Activated CD8-positive, alpha-beta memory T cell treated with anti-CD3 and anti-CD28 coated beads, Interleukin-2, amount 10 ng/mL, durations not matched to agents 7 days and 5 days (primary cell): ENCODE measurements at regions not wholly inside any gene's neighbourhood (a gene's known extent, or its start where the extent isn't known, plus 50 kb on each side); places are given as distances from the start of the nearest gene placed in this dataset.

ENCODE experiments used
- ATAC-seq: fragments of 150-1000 bp; cut with Tn5 transposase; one replicate; pipeline ENCODE4 v1.10.0; 2021; ENCODE audit warnings: moderate library complexity
- CTCF ChIA-PET: fragments of 350-600 bp; sonication (Branson Sonifier 250); formaldehyde crosslinking; loops from one replicate; lab custom pipeline; 2021; ENCODE audit warnings: antibody characterized with exemption; lab: Charles Lee
- DNase-seq: peaks from one replicate; pipeline ENCODE4 v3.0.0-alpha.2; 2020
- H3K27ac Mint-ChIP-seq: one replicate; pipeline ENCODE4 v1.8.0; 2021; ENCODE audit warnings: mild to moderate bottlenecking, mixed read lengths
- H3K27me3 Mint-ChIP-seq: one replicate; pipeline ENCODE4 v1.8.0; 2021; ENCODE audit warnings: mixed read lengths
- H3K36me3 Mint-ChIP-seq: one replicate; pipeline ENCODE4 v1.8.0; 2021; ENCODE audit warnings: mild to moderate bottlenecking, mixed read lengths
- H3K4me1 Mint-ChIP-seq: one replicate; pipeline ENCODE4 v1.8.0; 2021; ENCODE audit warnings: mixed read lengths
- H3K4me3 Mint-ChIP-seq: one replicate; pipeline ENCODE4 v1.8.0; 2021; ENCODE audit warnings: mild to moderate bottlenecking, moderate library complexity, mixed read lengths
- H3K9me3 Mint-ChIP-seq: one replicate; pipeline ENCODE4 v1.8.0; 2022; ENCODE audit warnings: low read depth, mixed read lengths

DNA sequence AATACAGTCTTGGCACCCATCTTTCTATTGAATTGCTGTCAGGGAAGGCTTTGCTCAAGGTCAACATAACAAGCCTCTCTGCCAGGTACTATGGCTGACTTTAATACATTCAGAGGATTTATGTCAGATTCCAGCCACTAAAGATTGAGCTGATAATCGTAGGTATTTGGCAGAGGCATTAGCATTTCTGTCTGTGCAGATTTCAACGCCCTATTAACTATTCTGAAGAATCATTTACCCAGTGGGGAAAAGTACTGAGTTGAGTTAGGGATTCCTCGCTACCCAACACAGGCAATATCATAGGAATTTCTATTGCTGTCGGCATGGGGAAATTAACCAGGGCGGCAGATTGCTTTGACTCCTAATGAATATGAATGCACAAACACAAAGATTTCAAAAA, 233.7 kb upstream of the SPTLC3 start:
- no peak for DNase-seq
- Mint-ChIP-seq H3K36me3 (no peaks in the 10 kb centered on the region), H3K4me3 (no peak overlapping the region)

DNA sequence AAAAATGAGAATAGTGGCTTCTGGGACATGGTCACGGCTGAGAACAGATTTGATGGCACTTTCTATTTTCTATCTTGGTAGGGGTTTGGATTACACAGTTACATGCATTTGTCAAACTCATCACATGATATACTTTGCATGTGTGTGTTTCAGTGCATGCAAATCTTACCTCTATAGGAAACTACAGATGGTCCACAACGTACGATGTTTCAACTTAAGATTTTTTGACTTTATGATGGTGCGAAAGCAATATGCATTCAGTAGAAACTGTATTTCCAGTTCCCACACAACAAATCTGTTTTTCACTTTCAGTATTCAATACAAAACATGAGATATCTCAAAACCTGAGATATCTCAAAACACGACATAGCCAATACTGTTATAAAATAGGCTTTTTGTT, 231.8 kb upstream of the SPTLC3 start:
- Mint-ChIP-seq H3K27ac (no peak overlapping the region), H3K4me3 (no peak overlapping the region), H3K4me1 (no peaks in the 10 kb centered on the region), H3K9me3 (peaks cover 2% of the 10 kb centered on the region), H3K27me3 (no peaks in the 10 kb centered on the region), H3K36me3 (no peaks in the 10 kb centered on the region)
- DNase-seq (no peak), ATAC-seq (no peak)
- CTCF ChIA-PET = no interaction called here

More for the DNA sequence above, 233.7 kb upstream of the SPTLC3 start:
- H3K9me3 Mint-ChIP-seq = peaks cover 4% of the 10 kb centered on the region
- no peak for ATAC-seq
- H3K27ac Mint-ChIP-seq = no peak overlapping the region
- CTCF ChIA-PET = no interaction called here
- H3K4me1 Mint-ChIP-seq = no peaks in the 10 kb centered on the region
- no peaks in the 10 kb centered on the region for H3K27me3 Mint-ChIP-seq

- no peak for DNase-seq
- CTCF ChIA-PET = no interaction called here
- H3K36me3 Mint-ChIP-seq = no peaks in the 10 kb centered on the region
- no peaks in the 10 kb centered on the region for H3K27me3 Mint-ChIP-seq
- H3K9me3 Mint-ChIP-seq = peaks cover 7% of the 10 kb centered on the region
- H3K4me3 Mint-ChIP-seq = no peak overlapping the region
- no peak overlapping the region for H3K27ac Mint-ChIP-seq
- no peaks in the 10 kb centered on the region for H3K4me1 Mint-ChIP-seq
- ATAC-seq = no peak
Observed at GRCh38 chr20:12786276-12786675, 222.5 kb upstream of the SPTLC3 start.

DNA sequence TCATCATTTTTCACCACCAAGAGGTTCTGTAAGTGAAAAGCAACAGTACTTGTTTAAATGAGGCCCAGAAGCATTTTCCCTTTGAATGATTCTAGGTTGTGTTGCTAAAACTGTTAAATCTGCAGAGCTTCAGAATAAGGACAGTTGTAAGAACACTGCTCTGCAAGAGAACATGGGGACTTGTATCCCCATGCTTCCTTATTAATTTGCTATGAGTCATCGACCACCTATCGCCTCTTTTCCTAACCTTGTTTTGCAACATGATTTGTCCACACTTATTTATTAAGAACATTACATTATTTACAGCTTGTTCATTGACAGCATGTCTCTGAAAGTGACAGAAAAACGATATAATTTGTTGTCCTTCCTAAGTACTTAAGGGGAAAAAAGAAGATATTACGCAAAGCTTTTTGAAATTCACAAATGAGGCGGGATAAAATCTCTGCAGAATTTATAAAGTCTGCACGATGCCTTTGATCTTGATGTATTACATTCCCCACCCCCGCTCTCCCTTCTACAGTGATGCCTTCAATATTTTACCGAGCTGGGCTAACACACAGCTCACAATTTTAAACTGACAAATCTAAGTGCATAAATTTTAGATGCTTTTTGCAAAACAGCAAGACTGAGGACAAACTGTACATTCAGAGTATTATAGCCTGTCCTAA, 220.0 kb upstream of the SPTLC3 start:
- DNase-seq (no peak), ATAC-seq (no peak)
- no peaks in the 10 kb centered on the region for H3K36me3 Mint-ChIP-seq
- no peaks in the 10 kb centered on the region for H3K27me3 Mint-ChIP-seq
- CTCF ChIA-PET = no interaction called here
- no peak overlapping the region for H3K4me3 Mint-ChIP-seq
- no peaks in the 10 kb centered on the region for H3K4me1 Mint-ChIP-seq
- peaks cover 4% of the 10 kb centered on the region for H3K9me3 Mint-ChIP-seq
- no peak overlapping the region for H3K27ac Mint-ChIP-seq

DNA sequence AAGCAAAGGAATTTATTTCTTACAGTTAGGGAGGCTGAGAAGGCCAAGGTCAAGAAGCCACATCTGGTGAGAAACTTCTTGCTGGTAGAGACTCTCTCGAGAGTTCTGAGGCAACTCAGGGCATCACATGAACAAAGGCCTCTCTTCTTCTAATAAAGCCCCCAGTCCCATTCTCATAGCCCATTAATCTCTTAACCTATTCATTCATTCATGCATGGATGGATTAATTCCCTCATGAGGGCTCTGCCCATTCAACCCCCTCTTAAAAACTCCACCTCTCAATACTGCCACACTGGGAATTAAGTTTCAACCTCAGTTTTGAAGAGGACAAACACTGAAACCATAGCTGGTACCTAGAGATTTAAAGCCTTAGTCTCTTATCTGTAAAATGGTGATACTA, 217.9 kb upstream of the SPTLC3 start:
- Mint-ChIP-seq H3K27ac (no peak overlapping the region), H3K27me3 (no peaks in the 10 kb centered on the region), H3K9me3 (peaks cover 4% of the 10 kb centered on the region), H3K36me3 (no peaks in the 10 kb centered on the region), H3K4me3 (no peak overlapping the region), H3K4me1 (no peaks in the 10 kb centered on the region)
- DNase-seq (no peak), ATAC-seq (no peak)
- CTCF ChIA-PET = no interaction called here

DNA sequence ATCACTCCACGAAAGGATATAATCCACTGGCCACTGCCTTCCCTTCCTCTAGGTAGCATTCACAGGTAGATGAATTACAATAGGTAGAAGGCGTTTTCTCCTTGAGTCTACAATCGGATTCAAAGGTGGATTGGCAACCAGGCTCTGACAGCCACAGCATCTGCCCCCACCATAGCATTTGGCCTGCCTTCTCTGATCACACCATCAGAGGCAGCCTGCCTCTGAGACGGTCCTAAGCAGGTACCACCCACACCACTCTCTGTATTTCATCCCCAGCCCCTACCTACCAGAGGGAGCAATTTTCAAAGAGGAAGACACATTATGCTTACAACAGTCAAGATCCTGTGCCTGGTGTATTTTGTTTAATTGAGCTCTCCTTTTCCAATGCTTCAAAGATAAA, 210.5 kb upstream of the SPTLC3 start:
- Mint-ChIP-seq H3K4me3 (no peak overlapping the region), H3K4me1 (no peaks in the 10 kb centered on the region), H3K36me3 (no peaks in the 10 kb centered on the region), H3K27me3 (no peaks in the 10 kb centered on the region), H3K9me3 (peaks cover 2% of the 10 kb centered on the region), H3K27ac (no peak overlapping the region)
- ATAC-seq = no peak
- DNase-seq = no peak
- CTCF ChIA-PET = no interaction called here

DNA sequence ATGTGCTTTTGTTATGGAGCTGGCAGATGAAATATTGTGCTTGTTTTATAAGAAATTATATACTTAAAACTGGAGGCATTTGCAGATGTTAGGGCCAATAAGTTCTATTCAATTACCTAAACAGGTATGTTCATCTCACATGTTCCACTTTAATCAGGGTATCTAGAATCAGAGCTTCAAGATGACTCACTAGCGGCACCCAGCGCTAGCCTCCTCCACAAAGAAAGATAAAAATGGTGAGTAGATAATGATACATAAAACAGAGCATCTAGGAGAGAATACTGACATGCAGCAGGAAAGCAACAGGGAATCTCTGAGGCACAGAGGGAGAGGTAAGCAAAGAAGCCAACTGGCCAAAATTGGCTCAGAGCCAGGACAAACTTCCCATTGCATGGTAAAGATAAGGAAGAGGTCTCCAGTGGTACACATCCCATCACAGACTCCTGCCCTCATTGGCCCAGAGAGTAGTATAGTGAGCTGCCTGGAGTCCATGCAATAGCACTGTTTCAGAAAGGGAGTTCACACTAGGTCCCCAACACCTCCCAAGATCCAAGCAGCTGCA, 200.7 kb upstream of the SPTLC3 start:
- Mint-ChIP-seq H3K36me3 (no peaks in the 10 kb centered on the region), H3K27ac (no peak overlapping the region), H3K4me1 (no peaks in the 10 kb centered on the region), H3K27me3 (no peaks in the 10 kb centered on the region), H3K9me3 (peaks cover 11% of the 10 kb centered on the region), H3K4me3 (no peak overlapping the region)
- ATAC-seq = no peak
- CTCF ChIA-PET = no interaction called here
- DNase-seq = no peak

GRCh38 chr20:12815231-12815768, 193.5 kb upstream of the SPTLC3 start:
- H3K36me3 Mint-ChIP-seq = no peaks in the 10 kb centered on the region
- no peak for DNase-seq
- H3K4me1 Mint-ChIP-seq = no peaks in the 10 kb centered on the region
- H3K9me3 Mint-ChIP-seq = peaks cover 9% of the 10 kb centered on the region
- H3K27ac Mint-ChIP-seq = no peak overlapping the region
- no peak for ATAC-seq
- H3K27me3 Mint-ChIP-seq = no peaks in the 10 kb centered on the region
- H3K4me3 Mint-ChIP-seq = no peak overlapping the region
- CTCF ChIA-PET = no interaction called here

GRCh38 chr20:12815778-12816408, 192.9 kb upstream of the SPTLC3 start:
- Mint-ChIP-seq H3K4me3 (no peak overlapping the region), H3K9me3 (peaks cover 8% of the 10 kb centered on the region), H3K27ac (no peak overlapping the region), H3K4me1 (no peaks in the 10 kb centered on the region), H3K27me3 (no peaks in the 10 kb centered on the region), H3K36me3 (no peaks in the 10 kb centered on the region)
- no peak for ATAC-seq
- CTCF ChIA-PET = no interaction called here
- DNase-seq = no peak

GRCh38 chr20:12821249-12821648, 187.5 kb upstream of the SPTLC3 start:
- H3K27me3 Mint-ChIP-seq = no peaks in the 10 kb centered on the region
- peaks cover 7% of the 10 kb centered on the region for H3K9me3 Mint-ChIP-seq
- H3K4me3 Mint-ChIP-seq = no peak overlapping the region
- no peaks in the 10 kb centered on the region for H3K36me3 Mint-ChIP-seq
- no peak overlapping the region for H3K27ac Mint-ChIP-seq
- CTCF ChIA-PET = no interaction called here
- ATAC-seq (no peak), DNase-seq (no peak)
- H3K4me1 Mint-ChIP-seq = no peaks in the 10 kb centered on the region

DNA sequence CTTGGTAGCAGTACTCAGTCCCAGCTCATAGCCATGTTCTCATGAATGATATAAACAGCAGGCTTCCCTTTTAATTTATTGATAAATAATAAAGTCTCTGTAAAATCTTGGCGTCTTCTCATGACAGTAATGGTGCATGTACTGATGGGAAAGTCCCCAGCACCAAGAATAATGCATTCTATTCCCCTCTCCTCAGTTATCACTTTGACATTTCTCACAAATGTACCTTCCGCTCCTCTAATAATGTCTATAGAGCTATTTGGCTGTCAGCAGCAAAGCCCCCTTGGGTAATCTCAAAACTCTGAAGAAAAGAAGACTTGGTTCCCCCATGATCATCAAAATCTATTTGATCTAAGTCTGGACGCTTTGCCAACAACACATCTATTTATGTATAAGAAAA, 185.0 kb upstream of the SPTLC3 start:
- H3K27me3 Mint-ChIP-seq = no peaks in the 10 kb centered on the region
- H3K27ac Mint-ChIP-seq = no peak overlapping the region
- no peaks in the 10 kb centered on the region for H3K4me1 Mint-ChIP-seq
- peaks cover 11% of the 10 kb centered on the region for H3K9me3 Mint-ChIP-seq
- DNase-seq (no peak), ATAC-seq (no peak)
- H3K4me3 Mint-ChIP-seq = no peak overlapping the region
- H3K36me3 Mint-ChIP-seq = no peaks in the 10 kb centered on the region
- CTCF ChIA-PET = no interaction called here

GRCh38 chr20:12824328-12825225, 184.2 kb upstream of the SPTLC3 start:
- H3K4me3 Mint-ChIP-seq = no peak overlapping the region
- DNase-seq (no peak), ATAC-seq (no peak)
- H3K9me3 Mint-ChIP-seq = peaks cover 11% of the 10 kb centered on the region
- no peaks in the 10 kb centered on the region for H3K36me3 Mint-ChIP-seq
- no peak overlapping the region for H3K27ac Mint-ChIP-seq
- no peaks in the 10 kb centered on the region for H3K4me1 Mint-ChIP-seq
- H3K27me3 Mint-ChIP-seq = no peaks in the 10 kb centered on the region
- CTCF ChIA-PET = no interaction called here

- no peak for ATAC-seq
Observed at GRCh38 chr20:12825226-12825595, 183.6 kb upstream of the SPTLC3 start.

More at GRCh38 chr20:12825226-12825595, 183.6 kb upstream of the SPTLC3 start:
- Mint-ChIP-seq H3K36me3 (no peaks in the 10 kb centered on the region), H3K4me3 (no peak overlapping the region), H3K4me1 (no peaks in the 10 kb centered on the region), H3K9me3 (peaks cover 11% of the 10 kb centered on the region), H3K27ac (no peak overlapping the region), H3K27me3 (no peaks in the 10 kb centered on the region)
- CTCF ChIA-PET = no interaction called here
- DNase-seq = no peak
